Epithelial cell of esophagus (primary cell): ENCODE measurements at regions not wholly inside any gene's neighbourhood (a gene's known extent, or its start where the extent isn't known, plus 50 kb on each side); places are given as distances from the start of the nearest gene placed in this dataset.
"Not testable (repeated sequence)": the region's sequence is repeated elsewhere in the genome, so short reads cannot be mapped to it uniquely, and the experiment has no call there.

ENCODE experiments used
- DNase-seq: peaks from one replicate; pipeline ENCODE4 v3.0.0; 2010; ENCODE audit warnings: low read depth
- H3K4me3 ChIP-seq: 2 replicates; pipeline ENCODE4 v1.5.1; 2011; ENCODE audit warnings: mild to moderate bottlenecking, low read length, control low read depth
- CTCF ChIP-seq: IDR thresholded peaks from 2 replicates; pipeline ENCODE4 v1.5.1; 2011; ENCODE audit warnings: low read depth, mild to moderate bottlenecking, low read length, control low read depth, inconsistent platforms; ENCODE audit not compliant: insufficient read depth; ENCODE audit errors: missing control alignments

- DNase-seq = no peak
- no peak overlapping the region for H3K4me3 ChIP-seq
- no peak for TF ChIP-seq CTCF
Observed at GRCh38 chr7:115210552-115210951, 288.7 kb downstream of the MDFIC start.

DNA sequence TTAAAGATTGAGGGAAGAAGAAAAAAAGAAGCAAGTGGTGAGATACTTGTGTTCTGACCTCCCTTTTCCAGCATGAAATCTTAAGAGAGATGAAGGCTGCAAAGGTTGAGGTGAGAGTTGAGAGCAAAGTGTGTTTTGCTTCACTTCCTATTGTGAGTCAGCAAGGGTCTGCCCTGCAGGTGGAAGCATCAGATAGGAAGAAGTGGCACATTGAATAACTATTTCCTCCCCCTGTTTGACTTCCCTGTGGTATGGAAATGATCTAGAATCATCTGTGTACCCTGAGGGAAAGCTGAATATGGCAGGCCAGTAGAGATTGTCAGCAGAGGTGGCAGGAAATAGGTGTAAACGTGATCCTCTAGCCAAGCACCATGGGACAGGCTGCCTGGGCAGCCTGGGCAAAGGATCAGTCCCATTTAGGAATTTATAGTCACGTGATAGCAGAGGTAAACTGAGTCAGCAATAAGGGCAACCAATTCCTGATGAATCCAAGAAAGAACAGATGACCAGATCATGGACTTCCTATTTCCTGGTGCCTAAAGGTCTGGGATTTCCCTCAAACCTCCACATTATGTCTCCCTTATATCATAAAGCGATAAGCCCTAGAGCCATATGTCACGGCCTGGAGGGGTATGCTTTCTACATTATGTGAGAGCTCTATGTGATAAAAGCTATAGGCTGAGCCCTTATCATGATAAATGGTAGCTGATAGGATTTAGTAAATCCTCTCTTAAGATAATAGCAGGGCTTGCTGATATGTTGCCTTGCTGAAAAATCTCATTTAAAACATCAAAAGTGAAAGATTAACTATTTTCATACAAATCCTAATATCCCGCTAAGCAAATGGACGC, 287.0 kb downstream of the MDFIC start:
- DNase-seq = peak; percentile 25
- no peak overlapping the region for H3K4me3 ChIP-seq
- no peak for TF ChIP-seq CTCF

GRCh38 chr7:115206374-115206773, 284.5 kb downstream of the MDFIC start:
- H3K4me3 ChIP-seq = not testable (repeated sequence)

DNA sequence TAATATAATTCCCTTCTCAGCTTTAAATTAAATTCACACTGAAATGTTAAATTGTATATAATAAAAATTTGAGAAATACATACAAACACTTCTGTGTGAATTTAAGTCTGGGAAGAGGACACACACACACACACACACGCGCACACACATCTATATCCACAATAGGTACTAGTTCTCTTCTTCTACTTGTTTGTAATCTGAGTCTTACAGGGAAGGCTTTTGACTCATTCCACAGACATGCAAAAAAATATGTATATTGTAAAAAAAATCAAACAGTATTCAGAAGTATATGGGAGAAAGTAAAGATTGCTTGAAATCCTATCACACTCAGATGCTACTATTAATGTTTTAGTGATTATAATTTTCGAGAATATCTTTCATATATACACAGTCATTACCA, 276.2 kb downstream of the MDFIC start:
- H3K4me3 ChIP-seq = no peak overlapping the region
- TF ChIP-seq CTCF = no peak

More at GRCh38 chr7:115206374-115206773, 284.5 kb downstream of the MDFIC start:
- not testable (repeated sequence) for DNase-seq

GRCh38 chr7:115195208-115195607, 273.3 kb downstream of the MDFIC start:
- TF ChIP-seq CTCF = no peak
- H3K4me3 ChIP-seq = no peak overlapping the region
- DNase-seq = no peak

More for the DNA sequence above, 276.2 kb downstream of the MDFIC start:
- peak; percentile 8 for DNase-seq

DNA sequence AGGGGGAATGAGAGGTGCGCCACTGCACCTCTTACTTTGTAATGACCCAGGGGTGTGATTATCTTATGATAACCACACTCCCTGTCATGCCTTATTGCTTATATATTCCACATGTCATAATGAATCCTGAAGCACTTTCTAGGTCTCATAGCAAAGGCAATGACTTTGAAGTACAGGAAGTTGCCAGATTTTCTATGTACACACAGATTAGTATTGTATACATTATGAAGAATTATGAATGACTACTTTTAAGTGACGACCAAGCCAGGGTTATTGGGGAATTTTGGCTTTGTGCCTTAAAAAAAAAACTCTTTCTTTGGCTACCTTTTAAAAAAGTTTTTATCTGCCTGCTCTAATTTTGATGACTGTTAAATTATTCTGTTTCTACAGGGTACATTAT, 269.6 kb downstream of the MDFIC start:
- no peak for DNase-seq
- TF ChIP-seq CTCF = no peak
- H3K4me3 ChIP-seq = no peak overlapping the region

GRCh38 chr7:115183431-115184057, 261.6 kb downstream of the MDFIC start:
- no peak for TF ChIP-seq CTCF
- no peak for DNase-seq
- H3K4me3 ChIP-seq = no peak overlapping the region
